H9 (cell line): ENCODE measurements at regions not wholly inside any gene's neighbourhood (a gene's known extent, or its start where the extent isn't known, plus 50 kb on each side); places are given as distances from the start of the nearest gene placed in this dataset.

Source experiments
- DNase-seq: peaks from one replicate; pipeline ENCODE4 v3.0.0-alpha.2; 2017
- H2AFZ ChIP-seq: one replicate; pipeline ENCODE4 v1.6.1; 2013; ENCODE audit warnings: mild to moderate bottlenecking, low read length, control low read depth, moderate library complexity
- H2AK5ac ChIP-seq: 2 replicates; pipeline ENCODE4 v1.6.1; 2013; ENCODE audit warnings: low read length, control low read depth, mixed read lengths; ENCODE audit not compliant: insufficient read length
- H2BK120ac ChIP-seq: one replicate; pipeline ENCODE4 v1.6.1; 2013; ENCODE audit warnings: low read depth, mild to moderate bottlenecking, low read length, control low read depth, inconsistent platforms; ENCODE audit not compliant: poor library complexity, severe bottlenecking
- H2BK12ac ChIP-seq: 2 replicates; pipeline ENCODE4 v1.6.1; 2013; ENCODE audit warnings: low read length, control low read depth, mixed read lengths, low read depth; ENCODE audit not compliant: insufficient read length
- H2BK15ac ChIP-seq: 2 replicates; pipeline ENCODE4 v1.6.1; 2013; ENCODE audit warnings: low read depth, low read length, control low read depth
- H2BK20ac ChIP-seq: one replicate; pipeline ENCODE4 v1.6.1; 2013; ENCODE audit warnings: low read depth, mild to moderate bottlenecking, low read length, control low read depth, inconsistent platforms; ENCODE audit not compliant: poor library complexity, severe bottlenecking
- H2BK5ac ChIP-seq: 2 replicates; pipeline ENCODE4 v1.6.1; 2013; ENCODE audit warnings: low read length, control low read depth, mixed read lengths; ENCODE audit not compliant: insufficient read length
- H3K14ac ChIP-seq: 2 replicates; pipeline ENCODE4 v1.6.1; 2013; ENCODE audit warnings: low read length, control low read depth; ENCODE audit not compliant: insufficient read depth
- H3K18ac ChIP-seq: 2 replicates; pipeline ENCODE4 v1.6.1; 2013; ENCODE audit warnings: low read depth, mild to moderate bottlenecking, mixed read lengths, low read length, control low read depth; ENCODE audit not compliant: insufficient read length
- H3K23ac ChIP-seq: 2 replicates; pipeline ENCODE4 v1.6.1; 2013; ENCODE audit warnings: low read length, control low read depth, mixed read lengths, low read depth; ENCODE audit not compliant: insufficient read length
- H3K23me2 ChIP-seq: 2 replicates; pipeline ENCODE4 v1.6.1; 2013; ENCODE audit warnings: low read depth, mild to moderate bottlenecking, mixed read lengths, low read length, control low read depth; ENCODE audit not compliant: insufficient read length, poor library complexity, severe bottlenecking
- H3K27ac ChIP-seq: 2 replicates; pipeline ENCODE4 v1.5.1; 2013; ENCODE audit warnings: low read length, control low read depth, mixed read lengths, low read depth; ENCODE audit not compliant: insufficient read length
- H3K27me3 ChIP-seq: 2 replicates; pipeline ENCODE4 v1.6.1; 2013; ENCODE audit warnings: low read length, control low read depth, inconsistent platforms; ENCODE audit not compliant: insufficient read depth
- H3K4ac ChIP-seq: 2 replicates; pipeline ENCODE4 v1.6.1; 2013; ENCODE audit warnings: low read depth, mild to moderate bottlenecking, control low read depth, inconsistent platforms, low read length, moderate library complexity
- H3K4me1 ChIP-seq: 2 replicates; pipeline ENCODE4 v1.6.1; 2013; ENCODE audit warnings: low read length, control low read depth, inconsistent platforms; ENCODE audit not compliant: insufficient read depth
- H3K4me2 ChIP-seq: 2 replicates; pipeline ENCODE4 v1.6.1; 2013; ENCODE audit warnings: low read length, control low read depth, mixed read lengths; ENCODE audit not compliant: insufficient read length, insufficient read depth
- H3K56ac ChIP-seq: 2 replicates; pipeline ENCODE4 v1.6.1; 2013; ENCODE audit warnings: low read depth, mild to moderate bottlenecking, mixed read lengths, low read length, control low read depth; ENCODE audit not compliant: insufficient read length
- H3K79me1 ChIP-seq: 2 replicates; pipeline ENCODE4 v1.6.1; 2013; ENCODE audit warnings: low read depth, mild to moderate bottlenecking, moderate library complexity, low read length, control low read depth, inconsistent platforms; ENCODE audit not compliant: insufficient read depth, poor library complexity, severe bottlenecking
- H3K79me2 ChIP-seq: 2 replicates; pipeline ENCODE4 v1.6.1; 2013; ENCODE audit warnings: low read length, control low read depth, inconsistent platforms; ENCODE audit not compliant: insufficient read depth
- H3K9ac ChIP-seq: 2 replicates; pipeline ENCODE4 v1.6.1; 2013; ENCODE audit warnings: low read length, control low read depth, mixed read lengths; ENCODE audit not compliant: insufficient read length; ENCODE audit errors: extremely low read depth
- H3K9me3 ChIP-seq: one replicate; pipeline ENCODE4 v1.6.1; 2013; ENCODE audit warnings: low read depth, low read length, inconsistent platforms; ENCODE audit not compliant: control insufficient read depth
- H3T11ph ChIP-seq: one replicate; pipeline ENCODE4 v1.6.1; 2013; ENCODE audit warnings: mild to moderate bottlenecking, low read length, control low read depth, inconsistent platforms
- H4K20me1 ChIP-seq: one replicate; pipeline ENCODE4 v1.6.1; 2013; ENCODE audit not compliant: control insufficient read depth, insufficient read length, insufficient read depth
- H4K5ac ChIP-seq: 2 replicates; pipeline ENCODE4 v1.6.1; 2013; ENCODE audit warnings: low read depth, mild to moderate bottlenecking, mixed read lengths, low read length, control low read depth; ENCODE audit not compliant: insufficient read length
- H4K8ac ChIP-seq: replicated peaks from 2 replicates; pipeline ENCODE4 v1.6.1; 2013; ENCODE audit warnings: low read length, control low read depth, mixed read lengths, low read depth; ENCODE audit not compliant: insufficient read length
- H4K91ac ChIP-seq: 2 replicates; pipeline ENCODE4 v1.6.1; 2013; ENCODE audit warnings: low read depth, mild to moderate bottlenecking, moderate library complexity, mixed read lengths, low read length, control low read depth; ENCODE audit not compliant: insufficient read length
- H3K27ac Mint-ChIP-seq, 3 experiments: 2 replicates in 2 of 3; 3 replicates in 1 of 3; pipeline ENCODE4 v1.8.0; 2020 to 2021; ENCODE audit warnings: mixed read lengths in 3 of 3, mild to moderate bottlenecking in 1 of 3, moderate library complexity in 1 of 3
- H3K27me3 Mint-ChIP-seq: 2 replicates; pipeline ENCODE4 v1.8.0; 2021; ENCODE audit warnings: low read depth, mild to moderate bottlenecking, moderate library complexity, mixed read lengths
- H3K36me3 Mint-ChIP-seq, 3 experiments: 2 replicates in 2 of 3; 3 replicates in 1 of 3; pipeline ENCODE4 v1.8.0; 2020 to 2021; ENCODE audit warnings: low read depth in 3 of 3, mixed read lengths in 3 of 3; ENCODE audit not compliant: insufficient read depth in 1 of 3
- H3K4me1 Mint-ChIP-seq, 2 experiments: 2 replicates each; pipeline ENCODE4 v1.8.0; 2020; ENCODE audit warnings: mixed read lengths in 2 of 2
- H3K4me3 Mint-ChIP-seq, 2 experiments: 2 replicates in 1 of 2; 3 replicates in 1 of 2; pipeline ENCODE4 v1.8.0; 2020 to 2021; ENCODE audit warnings: mild to moderate bottlenecking in 2 of 2, mixed read lengths in 2 of 2, moderate library complexity in 1 of 2
- H3K9me3 Mint-ChIP-seq, 2 experiments: 2 replicates in 1 of 2; 3 replicates in 1 of 2; pipeline ENCODE4 v1.8.0; 2020; ENCODE audit warnings: mild to moderate bottlenecking in 2 of 2, mixed read lengths in 2 of 2, moderate library complexity in 1 of 2
- CTCF ChIP-seq: fragments of 200-600 bp; sonication (generic); conservative IDR thresholded peaks from 3 replicates; pipeline ENCODE4 v1.8.0; 2021; ENCODE audit warnings: antibody characterized with exemption, mild to moderate bottlenecking
- WGBS: extraction: QIAGEN DNeasy Blood & Tissue Kit; methylation state at CpG from one replicate; pipeline ENCODE4 v1.1.7; 2013; ENCODE audit warnings: missing lambda C conversion rate, low lambda C conversion rate, mixed read lengths; ENCODE audit not compliant: insufficient read length; ENCODE audit errors: extremely low coverage; 5-methylcytosine and 5-hydroxymethylcytosine counted together

- Histone ChIP-seq H2AFZ (no peak overlapping the region), H4K20me1 (no peaks in the 10 kb centered on the region), H3K79me2 (no peaks in the 10 kb centered on the region), H4K91ac (no peak overlapping the region), H2BK20ac (no peak overlapping the region), H3K4me2 (no peak overlapping the region), H4K8ac (no peak overlapping the region), H3T11ph (no peak overlapping the region), H2BK12ac (no peak overlapping the region), H3K4me1 (no peaks in the 10 kb centered on the region), H2AK5ac (no peak overlapping the region), H2BK120ac (no peak overlapping the region), H3K27me3 (no peaks in the 10 kb centered on the region), H3K18ac (no peak overlapping the region), H4K5ac (no peak overlapping the region), H3K14ac (peak overlapping the region; percentile 3; the same call in 1 of the 2 replicates), H3K56ac (no peak overlapping the region), H3K23me2 (no peaks in the 10 kb centered on the region), H3K27ac (no peak overlapping the region), H3K79me1 (no peaks in the 10 kb centered on the region), H2BK15ac (no peak overlapping the region), H2BK5ac (no peak overlapping the region), H3K9me3 (no peaks in the 10 kb centered on the region), H3K4ac (no peak overlapping the region), H3K9ac (no peak overlapping the region), H3K23ac (no peak overlapping the region)
- peaks cover 10% of the 10 kb centered on the region for H3K27me3 Mint-ChIP-seq
- no peak for DNase-seq
- no peak for TF ChIP-seq CTCF
- H3K4me3 Mint-ChIP-seq = no peak overlapping the region
- no peaks in the 10 kb centered on the region for H3K36me3 Mint-ChIP-seq
- H3K9me3 Mint-ChIP-seq = peaks cover 3 to 4% of the 10 kb centered on the region in 2 experiments; a peak in 2 of 5 replicates
- no CpG with 5 or more reads among the region's 12 CpGs for WGBS
- no peak overlapping the region for H3K27ac Mint-ChIP-seq
- H3K4me1 Mint-ChIP-seq = peaks cover 12 to 15% of the 10 kb centered on the region in 2 experiments
Measured at GRCh38 chr20:39190666-39191570, 228.8 kb downstream of the DHX35 start.
